Spinal cord (tissue), 9 donors: ENCODE measurements at regions not wholly inside any gene's neighbourhood (a gene's known extent, or its start where the extent isn't known, plus 50 kb on each side); places are given as distances from the start of the nearest gene placed in this dataset.

Experiments used
- DNase-seq, 6 donors: peaks; one replicate each; pipeline versions ENCODE4 v3.0.0 to v3.0.0-alpha.2; 2013 to 2015; ENCODE audit warnings: low spot score in 6 of 6, low read depth in 4 of 6
- H3K27ac ChIP-seq: one replicate; pipeline ENCODE4 v1.5.1; 2013; ENCODE audit warnings: low read depth, low read length, control low read depth
- H3K27me3 ChIP-seq: one replicate; pipeline ENCODE4 v1.6.1; 2013; ENCODE audit warnings: low read length; ENCODE audit not compliant: control insufficient read depth, insufficient read depth
- H3K36me3 ChIP-seq: one replicate; pipeline ENCODE4 v1.6.1; 2013; ENCODE audit warnings: low read length; ENCODE audit not compliant: control insufficient read depth, insufficient read depth
- H3K4me1 ChIP-seq: one replicate; pipeline ENCODE4 v1.6.1; 2013; ENCODE audit warnings: low read length; ENCODE audit not compliant: control insufficient read depth, insufficient read depth
- H3K4me3 ChIP-seq: one replicate; pipeline ENCODE4 v1.5.1; 2013; ENCODE audit warnings: low read depth, low read length, control low read depth
- H3K9me3 ChIP-seq: one replicate; pipeline ENCODE4 v1.6.1; 2013; ENCODE audit warnings: low read length; ENCODE audit not compliant: control insufficient read depth, insufficient read depth
- WGBS: methylation state at CpG from one replicate; pipeline ENCODE4 v1.1.5; 2013; ENCODE audit warnings: missing lambda C conversion rate; ENCODE audit not compliant: insufficient coverage; 5-methylcytosine and 5-hydroxymethylcytosine counted together
- donor health status: healthy.

- no peak overlapping the region for H3K27ac ChIP-seq
- no peaks in the 10 kb centered on the region for H3K4me1 ChIP-seq
- H3K4me3 ChIP-seq, result no peak overlapping the region
- no peaks in the 10 kb centered on the region for H3K36me3 ChIP-seq
- no peak for DNase-seq
- no peaks in the 10 kb centered on the region for H3K27me3 ChIP-seq
- no peaks in the 10 kb centered on the region for H3K9me3 ChIP-seq
These were observed 109.1 kb upstream of the INHBA start for GRCh38 chr7:41811941-41812340.

- H3K27me3 ChIP-seq, result no peaks in the 10 kb centered on the region
- H3K27ac ChIP-seq, result no peak overlapping the region
- DNase-seq, result no peak
- no peaks in the 10 kb centered on the region for H3K4me1 ChIP-seq
- H3K36me3 ChIP-seq, result no peaks in the 10 kb centered on the region
- no peaks in the 10 kb centered on the region for H3K9me3 ChIP-seq
- WGBS, result 92% methylated on average over 12 of the region's 13 CpGs
- H3K4me3 ChIP-seq, result no peak overlapping the region
These were observed 107.2 kb upstream of the INHBA start for GRCh38 chr7:41809940-41810576.

GRCh38 chr7:41809529-41809939 is 106.6 kb upstream of the INHBA start:
- H3K4me3 ChIP-seq, result no peak overlapping the region
- H3K9me3 ChIP-seq, result no peaks in the 10 kb centered on the region
- H3K4me1 ChIP-seq, result no peaks in the 10 kb centered on the region
- H3K27ac ChIP-seq, result no peak overlapping the region
- H3K27me3 ChIP-seq, result no peaks in the 10 kb centered on the region
- WGBS, result 86% methylated on average over 1 of the region's 1 CpG
- peak in 1 of 6 donors; percentile 7 for DNase-seq
- H3K36me3 ChIP-seq, result no peaks in the 10 kb centered on the region

- no peak overlapping the region for H3K4me3 ChIP-seq
- H3K27ac ChIP-seq, result no peak overlapping the region
- H3K4me1 ChIP-seq, result no peaks in the 10 kb centered on the region
- no peaks in the 10 kb centered on the region for H3K9me3 ChIP-seq
- no peaks in the 10 kb centered on the region for H3K36me3 ChIP-seq
- no peak for DNase-seq
- H3K27me3 ChIP-seq, result no peaks in the 10 kb centered on the region
- WGBS, result no CpG with 5 or more reads among the region's 2 CpGs
These were observed 106.2 kb upstream of the INHBA start for GRCh38 chr7:41809116-41809515.

GRCh38 chr7:41808541-41808940 is 105.7 kb upstream of the INHBA start:
- Histone ChIP-seq H3K4me1 (no peaks in the 10 kb centered on the region), H3K27ac (no peak overlapping the region)
- 80% methylated on average over 3 of the region's 3 CpGs for WGBS

GRCh38 chr7:41803569-41803968 is 100.7 kb upstream of the INHBA start:
- no CpG with 5 or more reads among the region's 2 CpGs for WGBS
- no peaks in the 10 kb centered on the region for H3K9me3 ChIP-seq
- no peak overlapping the region for H3K4me3 ChIP-seq

More at GRCh38 chr7:41808541-41808940, 105.7 kb upstream of the INHBA start:
- Histone ChIP-seq H3K36me3 (no peaks in the 10 kb centered on the region), H3K9me3 (no peaks in the 10 kb centered on the region), H3K4me3 (no peak overlapping the region), H3K27me3 (no peaks in the 10 kb centered on the region)
- DNase-seq, result no peak

GRCh38 chr7:41796331-41796730 is 93.4 kb upstream of the INHBA start:
- Histone ChIP-seq H3K9me3 (no peaks in the 10 kb centered on the region), H3K27me3 (no peaks in the 10 kb centered on the region), H3K27ac (no peak overlapping the region), H3K4me1 (no peaks in the 10 kb centered on the region), H3K36me3 (no peaks in the 10 kb centered on the region), H3K4me3 (no peak overlapping the region)
- DNase-seq, result no peak

More at GRCh38 chr7:41803569-41803968, 100.7 kb upstream of the INHBA start:
- Histone ChIP-seq H3K4me1 (no peaks in the 10 kb centered on the region), H3K27me3 (no peaks in the 10 kb centered on the region), H3K36me3 (no peaks in the 10 kb centered on the region), H3K27ac (no peak overlapping the region)
- no peak for DNase-seq

GRCh38 chr7:41795276-41795833 is 92.5 kb upstream of the INHBA start:
- no peak for DNase-seq
- Histone ChIP-seq H3K4me1 (no peaks in the 10 kb centered on the region), H3K36me3 (no peaks in the 10 kb centered on the region), H3K9me3 (no peaks in the 10 kb centered on the region), H3K27me3 (no peaks in the 10 kb centered on the region), H3K4me3 (no peak overlapping the region), H3K27ac (no peak overlapping the region)
- WGBS, result 94% methylated on average over 3 of the region's 6 CpGs

GRCh38 chr7:41793556-41793955 is 90.7 kb upstream of the INHBA start:
- H3K27me3 ChIP-seq, result no peaks in the 10 kb centered on the region
- H3K4me3 ChIP-seq, result no peak overlapping the region
- DNase-seq, result no peak
- no peak overlapping the region for H3K27ac ChIP-seq
- H3K9me3 ChIP-seq, result no peaks in the 10 kb centered on the region
- H3K4me1 ChIP-seq, result no peaks in the 10 kb centered on the region
- no peaks in the 10 kb centered on the region for H3K36me3 ChIP-seq

GRCh38 chr7:41792120-41792519 is 89.2 kb upstream of the INHBA start:
- DNase-seq, result no peak
- H3K9me3 ChIP-seq, result no peaks in the 10 kb centered on the region
- WGBS, result 100% methylated on average over 5 of the region's 5 CpGs
- H3K4me1 ChIP-seq, result no peaks in the 10 kb centered on the region
- H3K27ac ChIP-seq, result no peak overlapping the region
- H3K36me3 ChIP-seq, result no peaks in the 10 kb centered on the region
- H3K4me3 ChIP-seq, result no peak overlapping the region
- H3K27me3 ChIP-seq, result no peaks in the 10 kb centered on the region
